AG09309 (cell line): ENCODE measurements at regions not wholly inside any gene's neighbourhood (a gene's known extent, or its start where the extent isn't known, plus 50 kb on each side); places are given as distances from the start of the nearest gene placed in this dataset.
"Not testable (repeated sequence)": the region's sequence is repeated elsewhere in the genome, so short reads cannot be mapped to it uniquely, and the experiment has no call there.

Experiments
- DNase-seq: peaks from one replicate; pipeline ENCODE4 v3.0.0-alpha.2; 2010; ENCODE audit warnings: low read depth
- H3K4me3 ChIP-seq: 2 replicates; pipeline ENCODE4 v1.5.1; 2011; ENCODE audit warnings: mild to moderate bottlenecking, low read depth, low read length, moderate library complexity; ENCODE audit not compliant: control insufficient read depth
- CTCF ChIP-seq: IDR thresholded peaks from 2 replicates; pipeline ENCODE4 v1.5.1; 2011; ENCODE audit warnings: mild to moderate bottlenecking, low read depth, low read length, inconsistent platforms; ENCODE audit not compliant: insufficient read depth, control insufficient read depth; ENCODE audit errors: missing control alignments

- TF ChIP-seq CTCF, result no peak
- no peak for DNase-seq
- H3K4me3 ChIP-seq, result no peak overlapping the region
Observed at GRCh38 chr6:134634966-134635365, 314.9 kb downstream of the ALDH8A1 start.

- no peak for DNase-seq
- TF ChIP-seq CTCF, result no peak
- no peak overlapping the region for H3K4me3 ChIP-seq
Observed at GRCh38 chr6:134634466-134634865, 315.4 kb downstream of the ALDH8A1 start.

- peak; percentile 71 for DNase-seq
- not testable (repeated sequence) for H3K4me3 ChIP-seq
Observed at GRCh38 chr6:134632982-134633940, 315.3 kb upstream of the SGK1 start.

- DNase-seq, result no peak
- no peak for TF ChIP-seq CTCF
- H3K4me3 ChIP-seq, result no peak overlapping the region
Observed at GRCh38 chr6:134632024-134632423, 314.1 kb upstream of the SGK1 start.

GRCh38 chr6:134631398-134631924 is 313.5 kb upstream of the SGK1 start:
- H3K4me3 ChIP-seq, result no peak overlapping the region
- no peak for TF ChIP-seq CTCF
- no peak for DNase-seq

- no peak for DNase-seq
- no peak overlapping the region for H3K4me3 ChIP-seq
- TF ChIP-seq CTCF, result no peak
Observed at GRCh38 chr6:134630508-134631121, 312.7 kb upstream of the SGK1 start.

- no peak for DNase-seq
- TF ChIP-seq CTCF, result no peak
Observed at GRCh38 chr6:134628154-134628553, 310.2 kb upstream of the SGK1 start.

More at GRCh38 chr6:134628154-134628553, 310.2 kb upstream of the SGK1 start:
- no peak overlapping the region for H3K4me3 ChIP-seq
